Fibroblast of the conjunctiva (primary cell): ENCODE measurements at regions not wholly inside any gene's neighbourhood (a gene's known extent, or its start where the extent isn't known, plus 50 kb on each side); places are given as distances from the start of the nearest gene placed in this dataset.
"Not testable (repeated sequence)": the region's sequence is repeated elsewhere in the genome, so short reads cannot be mapped to it uniquely, and the experiment has no call there.

Source experiments
- DNase-seq: peaks from one replicate; pipeline ENCODE4 v3.0.0-alpha.2; 2010; ENCODE audit warnings: low read depth

GRCh38 chr9:108400297-108400696 lies 455.5 kb downstream of the ACTL7B start:
- no peak for DNase-seq

DNA sequence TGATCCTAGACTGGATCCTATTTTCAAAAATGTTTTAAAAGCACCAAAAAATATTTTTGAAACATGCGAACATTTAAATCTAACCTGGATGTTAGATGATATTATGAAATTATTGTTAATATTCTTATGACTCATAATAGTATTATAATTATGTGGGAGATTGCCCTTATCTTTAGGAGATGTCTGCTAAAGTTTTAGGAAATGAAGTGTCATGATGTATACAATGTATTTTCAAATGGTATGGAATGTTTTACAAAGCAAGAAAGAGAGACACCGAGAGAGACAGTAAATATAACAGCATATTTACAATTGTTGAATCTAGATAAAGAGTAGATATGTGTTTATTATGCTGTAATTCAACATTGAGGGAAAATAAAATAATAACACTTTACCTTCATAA lies 455.9 kb downstream of the ACTL7B start:
- DNase-seq, result no peak

DNA sequence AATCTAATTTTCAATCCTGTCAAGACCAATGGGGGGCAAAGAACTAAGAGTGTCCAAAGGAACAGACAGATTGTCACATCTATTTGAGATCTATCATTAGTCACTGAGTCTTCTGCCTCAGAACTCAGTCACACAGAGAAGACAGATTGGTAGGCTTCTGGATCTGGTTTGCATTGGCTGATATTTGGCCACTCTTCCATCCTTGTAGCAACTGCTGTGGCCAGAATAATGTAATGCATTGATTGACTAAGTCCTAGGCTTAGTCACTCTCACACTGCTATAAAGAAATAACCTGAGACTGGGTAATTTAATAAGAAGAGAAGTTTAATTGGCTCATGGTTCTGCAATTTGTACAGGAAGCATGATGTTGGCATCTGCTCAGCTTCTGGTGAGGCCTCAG lies 458.5 kb downstream of the ACTL7B start:
- DNase-seq, result no peak

GRCh38 chr9:108396611-108397010 lies 459.2 kb downstream of the ACTL7B start:
- no peak for DNase-seq

DNA sequence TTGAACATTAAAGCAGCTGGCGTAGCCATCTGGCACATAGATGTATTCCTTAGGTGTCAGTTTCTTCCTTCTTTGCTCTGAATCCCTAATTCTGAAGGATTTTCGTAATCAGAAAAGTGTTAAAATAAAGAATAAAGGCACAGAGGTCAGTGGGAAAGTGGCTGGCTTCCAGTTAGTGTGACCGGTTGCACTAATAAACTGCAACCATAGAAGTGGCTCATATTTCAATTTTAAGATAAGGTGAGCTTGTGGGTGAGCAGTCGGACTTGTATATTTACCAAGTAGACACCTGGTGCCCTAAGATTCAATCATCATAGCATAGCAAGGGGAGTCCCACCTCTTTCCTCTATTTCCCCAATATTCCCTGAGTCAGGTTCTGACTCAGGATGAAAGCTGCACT lies 459.6 kb downstream of the ACTL7B start:
- no peak for DNase-seq

GRCh38 chr9:108395421-108395820 lies 460.4 kb downstream of the ACTL7B start:
- no peak for DNase-seq

- DNase-seq, result no peak
These were observed 461.1 kb downstream of the ACTL7B start for GRCh38 chr9:108394726-108395125.

- DNase-seq, result not testable (repeated sequence)
These were observed 462.2 kb downstream of the ACTL7B start for GRCh38 chr9:108393481-108394001.

DNA sequence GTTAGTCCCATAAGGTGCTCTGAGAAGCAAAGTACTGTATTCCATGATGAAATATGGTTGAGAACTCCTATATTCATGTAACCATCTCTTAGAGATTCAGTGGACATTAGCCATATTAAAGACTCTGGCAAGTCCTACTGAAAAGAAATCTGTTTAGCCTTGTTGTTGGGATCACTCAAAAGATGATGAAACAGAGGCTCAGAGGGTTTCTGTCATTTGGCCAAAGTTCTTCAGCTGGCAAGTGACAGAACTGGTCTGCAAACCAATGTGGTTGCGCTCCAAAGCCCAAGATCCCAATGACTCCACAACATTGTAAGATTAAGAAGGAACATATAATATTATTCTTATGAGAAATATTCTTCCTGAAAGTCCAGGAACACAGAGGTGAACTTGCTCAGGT lies 462.9 kb downstream of the ACTL7B start:
- DNase-seq, result no peak

GRCh38 chr9:108389056-108389455 lies 466.7 kb downstream of the ACTL7B start:
- DNase-seq, result no peak

DNA sequence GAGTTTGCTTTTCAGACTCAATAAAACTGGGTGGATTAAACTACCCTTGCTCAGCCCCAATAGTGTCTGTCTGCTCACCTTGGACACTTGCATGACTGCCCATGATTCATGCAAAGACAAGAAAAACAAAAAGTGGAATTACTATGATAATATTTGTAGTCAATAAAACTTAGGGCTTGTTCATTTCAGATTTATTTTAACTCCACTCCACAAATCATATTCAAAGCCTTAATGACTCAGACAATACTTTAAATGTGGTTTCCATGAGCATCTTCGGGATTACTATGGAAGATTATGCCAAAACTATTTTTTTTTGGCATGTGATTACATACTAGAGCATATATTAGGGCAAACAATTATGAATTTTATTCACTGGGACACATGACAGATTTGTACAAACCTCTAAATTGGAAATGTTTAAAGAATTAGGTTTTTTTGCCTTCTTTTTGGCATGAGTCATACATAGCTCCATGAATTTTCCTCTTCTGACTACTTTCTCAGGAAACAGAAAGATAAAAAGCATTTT lies 468.9 kb downstream of the ACTL7B start:
- peak; percentile 9 for DNase-seq

- no peak for DNase-seq
These were observed 469.8 kb downstream of the ACTL7B start for GRCh38 chr9:108386032-108386431.

DNA sequence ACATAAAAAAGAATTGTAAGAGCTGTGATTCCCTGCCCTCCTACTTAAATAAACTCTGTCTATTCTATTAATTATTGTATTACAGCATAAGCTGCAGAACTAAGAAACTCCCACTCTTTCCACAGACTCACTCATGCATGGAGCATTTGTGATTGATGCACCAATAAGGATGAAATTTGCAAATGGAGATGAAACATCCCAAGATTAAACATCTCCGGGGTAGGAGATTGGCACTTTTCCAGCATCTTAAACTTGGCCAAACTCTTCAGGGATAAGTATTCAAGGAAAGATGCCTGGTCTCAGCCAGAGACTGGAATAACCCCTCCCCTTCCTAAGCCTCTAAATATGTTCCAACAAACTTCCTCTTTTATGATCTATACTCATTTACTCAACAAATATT lies 472.0 kb downstream of the ACTL7B start:
- no peak for DNase-seq

DNA sequence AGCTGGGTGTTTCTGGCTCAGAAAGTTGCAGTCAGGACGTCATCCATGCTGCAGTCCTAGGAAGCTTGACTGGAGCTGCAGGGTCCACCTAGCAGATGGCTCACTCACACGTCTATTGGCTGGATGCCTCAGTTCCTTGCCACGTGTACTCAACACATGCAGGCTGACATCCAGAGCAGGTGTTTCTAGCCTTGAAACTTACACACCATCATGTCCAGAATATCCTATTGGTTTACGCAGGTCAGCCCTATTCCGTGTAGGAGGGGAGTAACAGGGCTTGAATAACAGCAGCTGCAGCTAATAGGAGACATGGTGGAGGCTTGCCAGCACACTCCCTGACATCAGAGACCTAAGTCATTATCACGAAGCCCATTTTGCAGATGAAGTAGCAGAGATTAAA lies 473.5 kb downstream of the ACTL7B start:
- DNase-seq, result no peak

- no peak for DNase-seq
These were observed 477.9 kb downstream of the ACTL7B start for GRCh38 chr9:108377881-108378280.

DNA sequence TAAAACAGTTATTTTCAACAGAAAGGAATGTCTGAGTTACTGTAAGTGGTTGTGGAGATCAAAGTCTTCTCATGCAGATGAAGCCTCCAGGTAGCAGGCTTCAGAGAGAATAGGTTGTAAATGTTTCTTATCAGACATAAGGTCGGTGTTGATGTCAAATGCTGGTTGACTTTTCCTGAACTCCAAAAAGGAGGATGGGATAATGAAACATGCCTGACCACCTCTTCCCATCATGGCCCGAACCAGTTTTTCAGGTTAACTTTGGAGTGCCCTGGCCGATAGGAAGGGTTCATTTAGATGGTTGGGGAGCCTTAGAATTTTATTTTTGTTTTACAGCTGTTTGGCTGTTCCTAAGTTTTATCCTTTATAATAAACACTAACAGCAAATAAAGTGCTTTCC lies 478.4 kb downstream of the ACTL7B start:
- DNase-seq, result no peak

- DNase-seq, result no peak
These were observed 479.6 kb downstream of the ACTL7B start for GRCh38 chr9:108376140-108376539.

DNA sequence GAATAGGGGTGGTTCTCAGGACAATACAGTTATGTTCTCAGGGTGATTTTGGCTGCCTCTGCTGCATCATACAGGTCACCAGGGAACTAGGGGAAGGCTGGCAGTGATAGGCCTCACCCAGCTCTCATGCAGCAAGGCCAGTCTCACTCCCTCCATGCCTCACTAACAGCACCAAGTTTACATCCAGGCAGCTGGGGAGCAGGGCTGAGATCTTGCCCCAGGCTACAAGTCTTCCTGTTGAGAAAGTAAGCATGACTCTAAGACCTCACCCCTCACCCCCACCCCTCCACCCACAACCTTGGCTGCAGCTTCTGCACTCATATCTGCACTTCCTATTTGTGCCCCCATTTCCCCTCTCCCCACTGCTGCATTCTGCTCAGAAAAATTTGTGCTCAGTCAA lies 481.2 kb downstream of the ACTL7B start:
- no peak for DNase-seq

DNA sequence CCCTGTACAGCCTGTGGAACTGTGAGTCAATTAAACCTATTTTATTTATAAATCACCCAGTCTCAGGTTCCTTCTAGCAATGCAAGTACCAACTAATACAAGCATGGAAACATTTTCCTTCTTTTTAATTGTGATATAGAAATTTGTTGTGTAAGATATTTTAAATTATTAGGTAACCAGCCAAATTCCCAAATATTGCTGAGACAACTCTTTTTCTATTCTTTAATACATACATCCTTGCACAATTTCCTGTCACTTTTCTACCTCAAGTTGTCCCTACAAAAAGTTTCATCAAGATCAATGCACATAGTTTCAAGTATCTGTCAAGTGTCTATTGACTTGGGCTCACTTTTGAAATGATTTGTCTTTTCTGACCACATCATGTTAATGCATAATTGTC lies 488.6 kb downstream of the ACTL7B start:
- DNase-seq, result no peak

DNA sequence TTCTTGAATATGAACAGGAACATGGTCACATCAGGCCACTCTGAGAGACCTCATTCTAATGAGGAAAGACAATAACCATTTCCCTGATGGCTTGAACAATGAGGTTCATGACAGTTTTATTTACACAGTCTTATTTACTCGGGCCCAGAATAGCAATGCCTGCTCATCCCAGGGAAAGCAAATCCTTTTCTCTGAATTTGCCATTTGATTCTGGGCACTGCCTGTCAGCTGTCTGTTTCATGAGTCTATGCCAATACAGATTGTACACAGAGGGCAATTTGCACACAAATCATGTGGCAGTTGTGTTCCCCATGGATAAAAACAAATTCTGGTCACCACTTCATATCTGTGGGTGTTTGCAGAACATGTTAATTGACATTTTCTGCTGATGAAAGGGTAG lies 492.5 kb downstream of the ACTL7B start:
- DNase-seq, result no peak

- DNase-seq, result no peak
These were observed 495.5 kb downstream of the ACTL7B start for GRCh38 chr9:108360304-108360703.

DNA sequence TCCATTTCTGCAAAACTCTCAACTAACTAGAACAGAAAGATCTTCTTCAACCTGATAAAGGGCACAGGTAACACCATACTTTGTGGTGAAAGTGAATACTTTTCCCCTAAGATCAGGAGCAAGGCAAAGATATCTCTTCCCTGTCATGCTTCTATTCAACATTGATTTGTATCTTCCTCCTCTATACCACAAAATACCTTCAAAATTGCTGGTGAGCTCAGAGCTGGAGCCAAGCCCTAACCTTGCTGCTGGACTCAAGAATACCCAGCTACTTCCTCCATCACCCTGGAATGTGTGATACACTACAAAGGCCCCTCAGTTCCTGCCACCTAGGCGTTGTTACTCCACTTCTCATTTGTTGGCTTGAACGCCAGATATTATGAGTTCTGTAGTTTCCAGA lies 499.0 kb downstream of the ACTL7B start:
- DNase-seq, result no peak

DNA sequence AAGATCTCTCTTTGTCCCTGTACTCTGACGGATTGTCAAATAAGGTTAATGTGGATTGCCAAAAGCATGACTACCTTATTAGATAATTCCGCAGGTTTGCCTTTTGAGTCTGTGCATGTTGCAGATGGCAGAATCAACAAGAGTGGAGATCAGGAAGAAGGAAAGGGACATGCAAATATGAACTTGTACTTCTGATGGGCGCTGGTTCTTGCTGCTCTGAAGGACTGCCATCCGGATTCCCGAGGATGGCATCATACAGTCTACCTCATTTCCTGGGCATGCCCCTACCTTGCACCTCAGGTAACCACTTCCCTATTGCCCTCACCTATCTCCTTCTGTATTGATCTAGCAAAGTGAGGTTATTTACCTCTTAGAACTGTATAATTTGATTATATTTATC lies 504.2 kb downstream of the ACTL7B start:
- DNase-seq, result no peak

GRCh38 chr9:108347463-108348188 lies 508.2 kb downstream of the ACTL7B start:
- no peak for DNase-seq
